IMR-90 (cell line): ENCODE measurements at regions not wholly inside any gene's neighbourhood (a gene's known extent, or its start where the extent isn't known, plus 50 kb on each side); places are given as distances from the start of the nearest gene placed in this dataset.

Source experiments
- ATAC-seq: fragments of 200-7000 bp; cut with Tn5 transposase; 2 replicates; pipeline ENCODE4 v1.9.1; 2020; ENCODE audit warnings: low read depth, mild to moderate bottlenecking, moderate library complexity
- BruUV-seq: library from RNA; stranded (reverse); fragments of 400-500 nt; replicated peaks from 2 replicates; lab custom pipeline; 2021; lab: Mats Ljungman, UMichigan
- CTCF ChIA-PET: fragments of 300-600 bp; formaldehyde crosslinking; extraction: SDS; loops from one replicate; lab custom pipeline; 2021; ENCODE audit warnings: antibody characterized with exemption; lab: Yijun Ruan, JAX
- POLR2A ChIA-PET: fragments of 300-600 bp; sonication (Branson Sonifier 250); formaldehyde crosslinking; loops from one replicate; lab custom pipeline; 2022; ENCODE audit warnings: antibody characterized with exemption; ENCODE audit not compliant: unreplicated experiment; lab: Charles Lee
- DNase-seq: peaks from one replicate; pipeline ENCODE4 v3.0.0; 2013
- H2AFZ ChIP-seq: replicated peaks from 2 replicates; pipeline ENCODE3; 2013; ENCODE audit warnings: low read length, mild to moderate bottlenecking; ENCODE audit not compliant: poor library complexity
- H2AK5ac ChIP-seq: 2 replicates; pipeline ENCODE4 v1.6.1; 2013; ENCODE audit warnings: low read depth, low read length, inconsistent platforms
- H2AK9ac ChIP-seq: replicated peaks from 2 replicates; pipeline ENCODE3; 2013; ENCODE audit warnings: mild to moderate bottlenecking, low read depth, low read length, moderate library complexity; ENCODE audit not compliant: poor library complexity
- H2BK120ac ChIP-seq: 2 replicates; pipeline ENCODE4 v1.6.1; 2013; ENCODE audit warnings: low read depth, low read length, inconsistent platforms
- H2BK15ac ChIP-seq: 3 replicates; pipeline ENCODE4 v1.6.1; 2013; ENCODE audit warnings: low read depth, low read length, inconsistent platforms
- H2BK20ac ChIP-seq: 2 replicates; pipeline ENCODE4 v1.6.1; 2013; ENCODE audit warnings: low read depth, mild to moderate bottlenecking, inconsistent platforms, low read length, moderate library complexity
- H2BK5ac ChIP-seq: 2 replicates; pipeline ENCODE4 v1.6.1; 2013; ENCODE audit warnings: mild to moderate bottlenecking, low read depth, low read length, inconsistent platforms; ENCODE audit not compliant: poor library complexity, severe bottlenecking
- H3K14ac ChIP-seq: replicated peaks from 2 replicates; pipeline ENCODE4 v1.6.1; 2013; ENCODE audit warnings: low read depth, low read length, inconsistent platforms
- H3K18ac ChIP-seq: 2 replicates; pipeline ENCODE4 v1.6.1; 2013; ENCODE audit warnings: low read depth, low read length, control low read depth
- H3K23ac ChIP-seq: 2 replicates; pipeline ENCODE4 v1.6.1; 2013; ENCODE audit warnings: low read depth, low read length, inconsistent platforms
- H3K27ac ChIP-seq: 2 replicates; pipeline ENCODE4 v1.5.1; 2013; ENCODE audit warnings: mild to moderate bottlenecking, control low read depth, low read length; ENCODE audit not compliant: insufficient read depth
- H3K27me3 ChIP-seq: 2 replicates; pipeline ENCODE4 v1.6.1; 2013; ENCODE audit warnings: low read length; ENCODE audit not compliant: control insufficient read depth, insufficient read depth
- H3K36me3 ChIP-seq: 2 replicates; pipeline ENCODE4 v1.6.1; 2013; ENCODE audit warnings: low read length, mixed read lengths; ENCODE audit not compliant: control insufficient read depth, insufficient read depth
- H3K4ac ChIP-seq: 2 replicates; pipeline ENCODE4 v1.6.1; 2013; ENCODE audit warnings: low read depth, low read length, inconsistent platforms
- H3K4me1 ChIP-seq: 2 replicates; pipeline ENCODE4 v1.6.1; 2013; ENCODE audit warnings: low read length, mixed read lengths; ENCODE audit not compliant: control insufficient read depth, insufficient read depth
- H3K4me2 ChIP-seq: 2 replicates; pipeline ENCODE4 v1.6.1; 2013; ENCODE audit warnings: low read depth, mild to moderate bottlenecking, control low read depth, low read length, moderate library complexity
- H3K4me3 ChIP-seq: 2 replicates; pipeline ENCODE4 v1.5.1; 2013; ENCODE audit warnings: low read depth, mild to moderate bottlenecking, control low read depth, low read length, moderate library complexity; ENCODE audit not compliant: insufficient read depth
- H3K56ac ChIP-seq: 2 replicates; pipeline ENCODE4 v1.6.1; 2013; ENCODE audit warnings: low read length, inconsistent platforms; ENCODE audit not compliant: insufficient read depth; ENCODE audit errors: extremely low read depth
- H3K79me1 ChIP-seq, 2 experiments: 2 replicates each; pipeline ENCODE4 v1.6.1; 2013; ENCODE audit warnings: low read length in 2 of 2, inconsistent platforms in 1 of 2, low read depth in 1 of 2
- H3K9ac ChIP-seq: 2 replicates; pipeline ENCODE4 v1.6.1; 2013; ENCODE audit warnings: low read depth, low read length, control low read depth
- H3K9me1 ChIP-seq: 2 replicates; pipeline ENCODE4 v1.6.1; 2013; ENCODE audit warnings: low read length, inconsistent platforms; ENCODE audit not compliant: insufficient read depth
- H3K9me3 ChIP-seq: 2 replicates; pipeline ENCODE4 v1.6.1; 2013; ENCODE audit warnings: low read length; ENCODE audit not compliant: control insufficient read depth, insufficient read depth
- H4K20me1 ChIP-seq: 2 replicates; pipeline ENCODE4 v1.6.1; 2013; ENCODE audit warnings: low read length, inconsistent platforms; ENCODE audit not compliant: insufficient read depth
- H4K5ac ChIP-seq: 2 replicates; pipeline ENCODE4 v1.6.1; 2013; ENCODE audit warnings: mild to moderate bottlenecking, low read depth, low read length, control low read depth
- H4K8ac ChIP-seq, 2 experiments: 2 replicates each; pipeline ENCODE4 v1.6.1; 2013; ENCODE audit warnings: low read depth in 2 of 2, low read length in 2 of 2, control low read depth in 1 of 2, inconsistent platforms in 1 of 2
- H4K91ac ChIP-seq: 2 replicates; pipeline ENCODE4 v1.6.1; 2013; ENCODE audit warnings: low read depth, low read length, inconsistent platforms; ENCODE audit not compliant: insufficient read depth
- MXI1 ChIP-seq: IDR thresholded peaks from 2 replicates; pipeline ENCODE4 v1.6.1; 2012; ENCODE audit warnings: low read depth, mild to moderate bottlenecking, low read length, moderate library complexity, borderline replicate concordance
- SMC3 ChIP-seq: fragments of 150-350 bp; IDR thresholded peaks from 2 replicates; pipeline ENCODE4 v1.6.1; 2016; ENCODE audit warnings: low read depth, mild to moderate bottlenecking, antibody characterized with exemption, low read length, moderate library complexity
- WGBS, 2 experiments: methylation state at CpG; one replicate each; pipeline versions ENCODE4 v1.1.5 to v1.1.7; 2013; ENCODE audit warnings: missing lambda C conversion rate in 2 of 2; ENCODE audit not compliant: insufficient read length in 1 of 2; ENCODE audit errors: extremely low coverage in 2 of 2; 5-methylcytosine and 5-hydroxymethylcytosine counted together
- dilution Hi-C: fragments of 300-500 bp; cut with HindIII; formaldehyde crosslinking; loops from one replicate; pipeline ENCODE4 v1.14.3; 2018; ENCODE audit warnings: low sequenced_read_pairs; ENCODE audit not compliant: unreplicated experiment
- in situ Hi-C: fragments of 300-500 bp; cut with MboI; formaldehyde crosslinking; loops from 3 replicates; pipeline ENCODE4 v1.14.3; 2019; ENCODE audit warnings: low sequenced_read_pairs, inconsistent platforms, mixed read lengths
- intact Hi-C: fragments of 100-400 bp; cut with micrococcal nuclease; formaldehyde crosslinking; loops from 2 replicates; pipeline ENCODE4 v1.10.0; 2022

DNA sequence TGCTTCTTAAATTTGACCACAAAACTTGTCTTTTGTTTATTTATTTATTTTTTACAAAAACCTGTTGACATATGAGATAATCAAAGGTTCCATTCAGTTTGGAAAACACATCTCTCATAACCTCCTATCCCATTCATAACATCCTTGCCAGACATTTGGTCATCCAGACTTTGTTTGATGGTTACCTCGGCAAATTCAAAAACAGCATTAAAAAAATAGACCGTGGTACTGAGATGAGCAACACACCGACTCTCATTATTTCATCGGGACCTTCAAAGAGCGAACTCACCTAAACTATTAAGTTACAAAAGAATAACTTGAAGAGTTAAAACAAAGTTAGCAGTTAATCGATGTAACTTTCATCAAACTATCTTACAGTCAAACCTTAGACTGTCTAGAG is 85.8 kb upstream of the RPS6KA3 start:
- no peak overlapping the region for H3K9ac ChIP-seq
- H2BK120ac ChIP-seq: no peak overlapping the region
- H2BK20ac ChIP-seq: no peak overlapping the region
- no peaks in the 10 kb centered on the region for H3K36me3 ChIP-seq
- no peaks in the 10 kb centered on the region for H3K9me3 ChIP-seq
- peaks cover 3% of the 10 kb centered on the region for H3K27me3 ChIP-seq
- H4K91ac ChIP-seq: no peak overlapping the region
- no peak overlapping the region for H2BK5ac ChIP-seq
- H3K27ac ChIP-seq: no peak overlapping the region
- H3K14ac ChIP-seq: no peak overlapping the region
- no peak overlapping the region for H4K5ac ChIP-seq
- H3K18ac ChIP-seq: no peak overlapping the region
- H4K8ac ChIP-seq: no peak overlapping the region
- no peak overlapping the region for H2BK15ac ChIP-seq
- intact Hi-C loops: no loop called here
- no peaks in the 10 kb centered on the region for H3K9me1 ChIP-seq
- H3K4me1 ChIP-seq: no peaks in the 10 kb centered on the region
- in situ Hi-C loops: no loop called here
- BruUV-seq: no TSS peak
- TF ChIP-seq MXI1: no peak
- TF ChIP-seq SMC3: no peak
- no peak overlapping the region for H3K23ac ChIP-seq
- no peaks in the 10 kb centered on the region for H4K20me1 ChIP-seq
- no peak overlapping the region for H3K56ac ChIP-seq
- WGBS, 2 experiments: no CpG with 5 or more reads among the region's 6 CpGs
- dilution Hi-C loops: no loop called here
- H2AK5ac ChIP-seq: no peak overlapping the region
- no peaks in the 10 kb centered on the region for H3K79me1 ChIP-seq
- no peak overlapping the region for H3K4me2 ChIP-seq
- no peak overlapping the region for H3K4ac ChIP-seq
- H2AFZ ChIP-seq: no peak overlapping the region
- ATAC-seq: no peak
- H3K4me3 ChIP-seq: no peak overlapping the region
- H2AK9ac ChIP-seq: no peak overlapping the region
- ChIA-PET CTCF (no interaction called here), POLR2A (no interaction called here)
- no peak for DNase-seq
